Spleen (tissue), 7 donors: ENCODE measurements at regions not wholly inside any gene's neighbourhood (a gene's known extent, or its start where the extent isn't known, plus 50 kb on each side); places are given as distances from the start of the nearest gene placed in this dataset.

Experiments used
- POLR2A ChIP-seq, 3 donors: fragments of 450-650 bp; IDR thresholded peaks; one replicate each; pipeline ENCODE4 v1.5.1; 2017; ENCODE audit warnings: antibody characterized with exemption in 3 of 3, mild to moderate bottlenecking in 1 of 3
- TF ChIP-seq, protein P1 (sequence below), 11 experiments: fragments of 200-600 bp in 7 of 11; fragments of 450-650 bp in 4 of 11; sonication (generic) in 4 of 11; IDR thresholded peaks in 8 of 11; conservative IDR thresholded peaks in 3 of 11; 1 replicate in 7 of 11; 2 replicates in 4 of 11; pipeline versions ENCODE4 v1.4.0 to v1.8.0; 2016 to 2021; ENCODE audit warnings: antibody characterized with exemption in 11 of 11, inconsistent platforms in 4 of 11, mild to moderate bottlenecking in 1 of 11
- donor health status: DM: no; HTN: no; CAD: no; lungs with moderate emphysema.
- donor health status: DM: no; HTN: no; CAD: no.
- donor health status: DM: no; HTN: no; CAD: no.

DNA sequence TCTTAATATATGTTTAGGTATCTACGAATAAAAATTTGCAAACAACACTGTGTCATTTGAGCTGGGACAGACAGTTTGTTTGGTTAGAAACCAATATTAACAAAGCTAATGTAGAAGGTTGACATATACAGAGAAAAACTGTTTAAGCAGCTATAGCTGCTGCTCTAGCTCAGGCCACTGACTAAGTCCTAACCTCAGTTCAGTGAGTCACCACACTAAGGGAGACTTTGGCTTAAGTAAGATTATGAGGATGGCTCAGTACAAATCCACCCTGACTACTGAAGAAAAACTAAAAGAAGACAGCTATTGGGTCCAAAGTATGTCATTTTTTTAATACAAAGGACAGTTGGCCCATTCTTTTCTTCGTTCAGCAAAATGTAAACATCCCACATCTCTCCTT lies 717.3 kb upstream of the ACTRT1 start:
- TF ChIP-seq, protein P1, sequence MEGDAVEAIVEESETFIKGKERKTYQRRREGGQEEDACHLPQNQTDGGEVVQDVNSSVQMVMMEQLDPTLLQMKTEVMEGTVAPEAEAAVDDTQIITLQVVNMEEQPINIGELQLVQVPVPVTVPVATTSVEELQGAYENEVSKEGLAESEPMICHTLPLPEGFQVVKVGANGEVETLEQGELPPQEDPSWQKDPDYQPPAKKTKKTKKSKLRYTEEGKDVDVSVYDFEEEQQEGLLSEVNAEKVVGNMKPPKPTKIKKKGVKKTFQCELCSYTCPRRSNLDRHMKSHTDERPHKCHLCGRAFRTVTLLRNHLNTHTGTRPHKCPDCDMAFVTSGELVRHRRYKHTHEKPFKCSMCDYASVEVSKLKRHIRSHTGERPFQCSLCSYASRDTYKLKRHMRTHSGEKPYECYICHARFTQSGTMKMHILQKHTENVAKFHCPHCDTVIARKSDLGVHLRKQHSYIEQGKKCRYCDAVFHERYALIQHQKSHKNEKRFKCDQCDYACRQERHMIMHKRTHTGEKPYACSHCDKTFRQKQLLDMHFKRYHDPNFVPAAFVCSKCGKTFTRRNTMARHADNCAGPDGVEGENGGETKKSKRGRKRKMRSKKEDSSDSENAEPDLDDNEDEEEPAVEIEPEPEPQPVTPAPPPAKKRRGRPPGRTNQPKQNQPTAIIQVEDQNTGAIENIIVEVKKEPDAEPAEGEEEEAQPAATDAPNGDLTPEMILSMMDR (IDR thresholded peaks at IDR 0.05 in 8 of 11, conservative IDR thresholded peaks at IDR 0.05 in 3 of 11) = no peak
- TF ChIP-seq POLR2A (IDR thresholded peaks at IDR 0.05) = no peak
